SK-N-SH (cell line): ENCODE measurements at regions not wholly inside any gene's neighbourhood (a gene's known extent, or its start where the extent isn't known, plus 50 kb on each side); places are given as distances from the start of the nearest gene placed in this dataset.

Experiments used
- CTCF ChIA-PET: fragments of 300-600, 350-600 bp; formaldehyde crosslinking; extraction: SDS; loops from one replicate; lab custom pipeline; 2021; lab: Yijun Ruan, JAX
- POLR2A ChIA-PET: fragments of 350-600 bp; sonication (Branson Sonifier 250); formaldehyde crosslinking; extraction: SDS; loops from one replicate; lab custom pipeline; 2020; ENCODE audit warnings: antibody characterized with exemption, inconsistent platforms; lab: Yijun Ruan, JAX
- DNase-seq: peaks from one replicate; pipeline ENCODE4 v3.0.0; 2012
- H2AFZ ChIP-seq: fragments of 200-600 bp; sonication (generic); 2 replicates; pipeline ENCODE4 v1.8.1; 2016; ENCODE audit warnings: antibody characterized with exemption, mild to moderate bottlenecking, low read depth
- H3F3A ChIP-seq: fragments of 200-600 bp; sonication (generic); replicated peaks from 2 replicates; pipeline ENCODE3; 2016; ENCODE audit warnings: antibody characterized with exemption, mild to moderate bottlenecking; ENCODE audit not compliant: insufficient read depth
- H3K27ac ChIP-seq, 2 experiments: fragments of 200-500 bp in 1 of 2; fragments of 200-600 bp in 1 of 2; sonication (Bioruptor generic) in 1 of 2; sonication (generic), shearing (Covaris generic) in 1 of 2; 2 replicates each; pipeline versions ENCODE4 v1.5.1 to v1.6.1; 2014 to 2016; ENCODE audit warnings: low read depth in 2 of 2, inconsistent platforms in 1 of 2, low read length in 1 of 2, mild to moderate bottlenecking in 1 of 2, mixed read lengths in 1 of 2
- H3K27me3 ChIP-seq: fragments of 200-600 bp; sonication (generic), shearing (Covaris generic); 2 replicates; pipeline ENCODE4 v1.6.1; 2016; ENCODE audit warnings: mixed run types; ENCODE audit not compliant: insufficient read depth
- H3K36me3 ChIP-seq, 2 experiments: fragments of 200-500 bp in 1 of 2; fragments of 200-600 bp in 1 of 2; sonication (Bioruptor generic) in 1 of 2; sonication (generic) in 1 of 2; replicated peaks in 1 of 2; 2 replicates each; pipeline versions ENCODE3 to v1.5.1; 2014 to 2016; ENCODE audit warnings: low read length in 1 of 2, mild to moderate bottlenecking in 1 of 2; ENCODE audit not compliant: insufficient read depth in 2 of 2, control insufficient read depth in 1 of 2
- H3K4me1 ChIP-seq, 2 experiments: fragments of 200-500 bp in 1 of 2; fragments of 200-600 bp in 1 of 2; sonication (Bioruptor generic) in 1 of 2; sonication (generic), shearing (Covaris generic) in 1 of 2; 2 replicates each; pipeline versions ENCODE4 v1.5.1 to v1.6.1; 2014 to 2016; ENCODE audit warnings: low read depth in 1 of 2, low read length in 1 of 2, mixed run types in 1 of 2; ENCODE audit not compliant: insufficient read depth in 2 of 2, control insufficient read depth in 1 of 2
- H3K4me2 ChIP-seq: fragments of 200-600 bp; sonication (generic), shearing (Covaris generic); 2 replicates; pipeline ENCODE4 v1.6.1; 2017; ENCODE audit warnings: mixed run types
- H3K4me3 ChIP-seq, 2 experiments: fragments of 200-500 bp in 1 of 2; fragments of 200-600 bp in 1 of 2; sonication (Bioruptor generic) in 1 of 2; sonication (generic), shearing (Covaris generic) in 1 of 2; 2 replicates each; pipeline versions ENCODE4 v1.5.1 to v1.8.1; 2014 to 2016; ENCODE audit warnings: low read depth in 2 of 2, inconsistent platforms in 1 of 2, low read length in 1 of 2, mild to moderate bottlenecking in 1 of 2, mixed read lengths in 1 of 2, moderate library complexity in 1 of 2
- H3K79me2 ChIP-seq: fragments of 200-600 bp; sonication (generic); 2 replicates; pipeline ENCODE4 v1.8.1; 2017; ENCODE audit warnings: mild to moderate bottlenecking; ENCODE audit not compliant: insufficient read depth
- H3K9ac ChIP-seq: fragments of 200-600 bp; sonication (generic); 2 replicates; pipeline ENCODE4 v1.6.1; 2017; ENCODE audit warnings: mixed run types
- H3K9me2 ChIP-seq: fragments of 200-600 bp; sonication (generic); 2 replicates; pipeline ENCODE4 v1.6.1; 2017; ENCODE audit warnings: mixed run types
- H3K9me3 ChIP-seq: fragments of 200-600 bp; sonication (generic); 2 replicates; pipeline ENCODE4 v1.6.1; 2017; ENCODE audit warnings: mixed run types, mild to moderate bottlenecking, moderate library complexity
- H4K20me1 ChIP-seq: fragments of 200-600 bp; sonication (generic); 2 replicates; pipeline ENCODE4 v1.6.1; 2017; ENCODE audit warnings: mild to moderate bottlenecking, mixed run types; ENCODE audit not compliant: insufficient read depth
- CHD2 ChIP-seq: fragments of 150-350 bp; IDR thresholded peaks from 2 replicates; pipeline ENCODE4 v1.6.1; 2018; ENCODE audit warnings: low read length; ENCODE audit not compliant: partially characterized antibody
- EP300 ChIP-seq, 2 experiments: IDR thresholded peaks; 2 replicates each; pipeline versions ENCODE4 v1.4.0 to v1.6.1; 2012; ENCODE audit warnings: borderline replicate concordance in 1 of 2, low read depth in 1 of 2, low read length in 1 of 2
- GABPA ChIP-seq: IDR thresholded peaks from 2 replicates; pipeline ENCODE4 v1.4.0; 2012; ENCODE audit warnings: low read depth, mild to moderate bottlenecking
- GATA2 ChIP-seq: sonication (generic); formaldehyde crosslinking; IDR thresholded peaks from 2 replicates; pipeline ENCODE4 v1.5.0; 2020; ENCODE audit warnings: mild to moderate bottlenecking, missing genetic modification reagents
- MXI1 ChIP-seq: IDR thresholded peaks from 2 replicates; pipeline ENCODE4 v1.6.1; 2012; ENCODE audit warnings: mild to moderate bottlenecking, low read depth, low read length, improper control_type of control experiment
- NFIC ChIP-seq: IDR thresholded peaks from 2 replicates; pipeline ENCODE4 v1.4.0; 2012; ENCODE audit warnings: borderline replicate concordance
- NRF1 ChIP-seq: IDR thresholded peaks from 2 replicates; pipeline ENCODE4 v1.6.1; 2012; ENCODE audit warnings: low read depth, mild to moderate bottlenecking, low read length
- POLR2AphosphoS5 ChIP-seq: IDR thresholded peaks from 2 replicates; pipeline ENCODE4 v1.6.1; 2012; ENCODE audit warnings: low read depth, low read length
- RFX5 ChIP-seq: IDR thresholded peaks from 2 replicates; pipeline ENCODE4 v1.6.1; 2012; ENCODE audit warnings: mild to moderate bottlenecking, improper control_type of control experiment, low read length
- RXRA ChIP-seq: IDR thresholded peaks from 2 replicates; pipeline ENCODE4 v1.4.0; 2012; ENCODE audit warnings: low read depth, mild to moderate bottlenecking, borderline replicate concordance
- SIN3A ChIP-seq: IDR thresholded peaks from 2 replicates; pipeline ENCODE4 v1.6.1; 2012; ENCODE audit warnings: low read depth, mild to moderate bottlenecking, low read length, moderate library complexity, borderline replicate concordance
- TAF1 ChIP-seq: IDR thresholded peaks from 2 replicates; pipeline ENCODE4 v1.6.1; 2012; ENCODE audit warnings: low read depth, mild to moderate bottlenecking, low read length, moderate library complexity, borderline replicate concordance
- TCF12 ChIP-seq: IDR thresholded peaks from 2 replicates; pipeline ENCODE4 v1.4.0; 2012
- TEAD4 ChIP-seq: IDR thresholded peaks from 2 replicates; pipeline ENCODE4 v1.4.0; 2012; ENCODE audit warnings: mild to moderate bottlenecking, borderline replicate concordance; ENCODE audit not compliant: insufficient read depth
- YY1 ChIP-seq: IDR thresholded peaks from 2 replicates; pipeline ENCODE4 v1.4.0; 2012; ENCODE audit warnings: low read depth, mild to moderate bottlenecking
- WGBS: methylation state at CpG from one replicate; pipeline ENCODE4 v1.1.6; 2017; ENCODE audit warnings: low lambda C conversion rate; 5-methylcytosine and 5-hydroxymethylcytosine counted together
- TF ChIP-seq, protein P1 (sequence below): fragments of 200-600 bp; sonication (generic); IDR thresholded peaks from 2 replicates; pipeline ENCODE4 v1.6.1; 2017; ENCODE audit warnings: antibody characterized with exemption, mild to moderate bottlenecking, moderate library complexity
- TF ChIP-seq, protein P2 (sequence below): fragments of 150-350 bp; IDR thresholded peaks from 2 replicates; pipeline ENCODE4 v1.6.1; 2017; ENCODE audit warnings: antibody characterized with exemption, low read length, low read depth, borderline replicate concordance
- TF ChIP-seq, protein P3 (sequence below): IDR thresholded peaks from 2 replicates; pipeline ENCODE4 v1.4.0; 2012; ENCODE audit warnings: low read depth, borderline replicate concordance
- TF ChIP-seq, protein P4 (sequence below): IDR thresholded peaks from 2 replicates; pipeline ENCODE4; 2012
- TF ChIP-seq, protein P5 (sequence below): IDR thresholded peaks from 2 replicates; pipeline ENCODE4 v1.4.0; 2012; ENCODE audit warnings: low read depth

DNA sequence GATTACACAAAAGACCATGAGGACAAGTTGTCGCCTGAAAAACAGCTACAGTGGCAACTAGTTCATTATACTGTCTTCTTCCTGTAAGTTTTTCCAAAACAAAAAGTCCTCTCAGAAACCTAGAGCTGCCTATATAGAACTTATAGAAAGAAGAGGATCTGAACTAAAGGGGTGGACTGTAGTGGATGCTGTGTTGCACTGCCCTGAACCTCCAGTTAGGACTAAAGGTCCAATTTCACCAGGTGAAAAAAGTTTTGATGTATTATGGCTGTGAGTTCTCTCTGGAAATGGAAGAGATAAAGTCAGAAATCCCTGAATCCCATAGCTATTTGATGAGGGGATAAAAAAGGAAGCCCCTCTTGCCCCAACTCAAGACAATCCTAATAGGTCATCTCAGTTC lies 56.6 kb upstream of the TSHZ2 start:
- no peak overlapping the region for H3K4me3 ChIP-seq
- no peak for TF ChIP-seq GATA2 (CRISPR knock-in tag)
- TF ChIP-seq GABPA: no peak
- no peak for TF ChIP-seq MXI1
- no peak for TF ChIP-seq NFIC
- no peak for TF ChIP-seq CHD2
- no peak for TF ChIP-seq TCF12
- TF ChIP-seq, protein P1, sequence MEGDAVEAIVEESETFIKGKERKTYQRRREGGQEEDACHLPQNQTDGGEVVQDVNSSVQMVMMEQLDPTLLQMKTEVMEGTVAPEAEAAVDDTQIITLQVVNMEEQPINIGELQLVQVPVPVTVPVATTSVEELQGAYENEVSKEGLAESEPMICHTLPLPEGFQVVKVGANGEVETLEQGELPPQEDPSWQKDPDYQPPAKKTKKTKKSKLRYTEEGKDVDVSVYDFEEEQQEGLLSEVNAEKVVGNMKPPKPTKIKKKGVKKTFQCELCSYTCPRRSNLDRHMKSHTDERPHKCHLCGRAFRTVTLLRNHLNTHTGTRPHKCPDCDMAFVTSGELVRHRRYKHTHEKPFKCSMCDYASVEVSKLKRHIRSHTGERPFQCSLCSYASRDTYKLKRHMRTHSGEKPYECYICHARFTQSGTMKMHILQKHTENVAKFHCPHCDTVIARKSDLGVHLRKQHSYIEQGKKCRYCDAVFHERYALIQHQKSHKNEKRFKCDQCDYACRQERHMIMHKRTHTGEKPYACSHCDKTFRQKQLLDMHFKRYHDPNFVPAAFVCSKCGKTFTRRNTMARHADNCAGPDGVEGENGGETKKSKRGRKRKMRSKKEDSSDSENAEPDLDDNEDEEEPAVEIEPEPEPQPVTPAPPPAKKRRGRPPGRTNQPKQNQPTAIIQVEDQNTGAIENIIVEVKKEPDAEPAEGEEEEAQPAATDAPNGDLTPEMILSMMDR: no peak
- TF ChIP-seq, all 33 proteins: peak for 0
- no peaks in the 10 kb centered on the region for H3K9me2 ChIP-seq
- H3F3A ChIP-seq: no peaks in the 10 kb centered on the region
- no peak overlapping the region for H3K4me2 ChIP-seq
- H3K9me3 ChIP-seq: no peaks in the 10 kb centered on the region
- no peaks in the 10 kb centered on the region for H4K20me1 ChIP-seq
- H2AFZ ChIP-seq: no peak overlapping the region
- H3K4me1 ChIP-seq: no peaks in the 10 kb centered on the region; a peak in 1 of 4 replicates
- H3K27ac ChIP-seq: no peak overlapping the region
- DNase-seq: no peak
- no peak overlapping the region for H3K9ac ChIP-seq
- ChIA-PET CTCF (interaction anchor here (0.9 kb wide), 1 partner anchor 13 kb away, joined by 3 read pairs; no protein-coding TSS in a partner anchor), POLR2A (no interaction called here)
- no peaks in the 10 kb centered on the region for H3K27me3 ChIP-seq
- WGBS: 55% methylated on average over 1 of the region's 1 CpG
- no peaks in the 10 kb centered on the region for H3K79me2 ChIP-seq
- H3K36me3 ChIP-seq: no peaks in the 10 kb centered on the region

DNA sequence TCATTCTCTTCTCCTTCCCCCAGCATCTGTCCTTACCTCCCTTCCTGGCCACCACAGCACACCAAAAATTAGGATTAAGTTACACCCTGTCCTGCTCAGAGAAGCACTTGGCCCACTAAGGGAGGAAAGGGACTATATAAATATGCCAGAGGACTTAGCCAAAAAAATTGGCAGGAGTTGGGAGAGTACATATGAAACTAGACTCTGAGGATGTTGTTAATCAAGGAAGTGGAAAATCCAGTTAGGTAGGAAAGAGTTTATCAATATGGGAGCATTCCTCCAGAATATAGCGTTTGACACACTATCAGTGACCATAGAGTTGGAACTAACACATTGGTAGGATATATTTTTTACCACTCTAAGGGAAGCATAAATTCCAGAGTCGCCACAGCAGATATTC lies 57.3 kb upstream of the TSHZ2 start:
- no peak for DNase-seq
- H3K27me3 ChIP-seq: no peaks in the 10 kb centered on the region
- CTCF ChIA-PET: interaction anchor here (0.9 kb wide), 1 partner anchor 14 kb away, joined by 3 read pairs; no protein-coding TSS in a partner anchor
- H3K4me3 ChIP-seq: no peak overlapping the region
- H3K79me2 ChIP-seq: no peaks in the 10 kb centered on the region
- WGBS: 27% methylated on average over 2 of the region's 2 CpGs
- POLR2A ChIA-PET: no interaction called here
- TF ChIP-seq YY1: no peak
- no peak for TF ChIP-seq MXI1
- TF ChIP-seq TAF1: no peak
- no peak for TF ChIP-seq POLR2AphosphoS5
- TF ChIP-seq RFX5: no peak
- TF ChIP-seq, protein P1: no peak
- no peak for TF ChIP-seq NRF1
- TF ChIP-seq, protein P2, sequence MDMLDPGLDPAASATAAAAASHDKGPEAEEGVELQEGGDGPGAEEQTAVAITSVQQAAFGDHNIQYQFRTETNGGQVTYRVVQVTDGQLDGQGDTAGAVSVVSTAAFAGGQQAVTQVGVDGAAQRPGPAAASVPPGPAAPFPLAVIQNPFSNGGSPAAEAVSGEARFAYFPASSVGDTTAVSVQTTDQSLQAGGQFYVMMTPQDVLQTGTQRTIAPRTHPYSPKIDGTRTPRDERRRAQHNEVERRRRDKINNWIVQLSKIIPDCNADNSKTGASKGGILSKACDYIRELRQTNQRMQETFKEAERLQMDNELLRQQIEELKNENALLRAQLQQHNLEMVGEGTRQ: no peak
- TF ChIP-seq SIN3A: no peak
- no peak for TF ChIP-seq RXRA
- TF ChIP-seq, protein P3, sequence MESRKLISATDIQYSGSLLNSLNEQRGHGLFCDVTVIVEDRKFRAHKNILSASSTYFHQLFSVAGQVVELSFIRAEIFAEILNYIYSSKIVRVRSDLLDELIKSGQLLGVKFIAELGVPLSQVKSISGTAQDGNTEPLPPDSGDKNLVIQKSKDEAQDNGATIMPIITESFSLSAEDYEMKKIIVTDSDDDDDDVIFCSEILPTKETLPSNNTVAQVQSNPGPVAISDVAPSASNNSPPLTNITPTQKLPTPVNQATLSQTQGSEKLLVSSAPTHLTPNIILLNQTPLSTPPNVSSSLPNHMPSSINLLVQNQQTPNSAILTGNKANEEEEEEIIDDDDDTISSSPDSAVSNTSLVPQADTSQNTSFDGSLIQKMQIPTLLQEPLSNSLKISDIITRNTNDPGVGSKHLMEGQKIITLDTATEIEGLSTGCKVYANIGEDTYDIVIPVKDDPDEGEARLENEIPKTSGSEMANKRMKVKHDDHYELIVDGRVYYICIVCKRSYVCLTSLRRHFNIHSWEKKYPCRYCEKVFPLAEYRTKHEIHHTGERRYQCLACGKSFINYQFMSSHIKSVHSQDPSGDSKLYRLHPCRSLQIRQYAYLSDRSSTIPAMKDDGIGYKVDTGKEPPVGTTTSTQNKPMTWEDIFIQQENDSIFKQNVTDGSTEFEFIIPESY: no peak
- TF ChIP-seq EP300 (IDR thresholded peaks at IDR 0.05; ENCODE audit: borderline replicate concordance in 1 of 2, low read depth in 1 of 2, low read length in 1 of 2): no peak
- TF ChIP-seq CHD2: no peak
- TF ChIP-seq, protein P4, sequence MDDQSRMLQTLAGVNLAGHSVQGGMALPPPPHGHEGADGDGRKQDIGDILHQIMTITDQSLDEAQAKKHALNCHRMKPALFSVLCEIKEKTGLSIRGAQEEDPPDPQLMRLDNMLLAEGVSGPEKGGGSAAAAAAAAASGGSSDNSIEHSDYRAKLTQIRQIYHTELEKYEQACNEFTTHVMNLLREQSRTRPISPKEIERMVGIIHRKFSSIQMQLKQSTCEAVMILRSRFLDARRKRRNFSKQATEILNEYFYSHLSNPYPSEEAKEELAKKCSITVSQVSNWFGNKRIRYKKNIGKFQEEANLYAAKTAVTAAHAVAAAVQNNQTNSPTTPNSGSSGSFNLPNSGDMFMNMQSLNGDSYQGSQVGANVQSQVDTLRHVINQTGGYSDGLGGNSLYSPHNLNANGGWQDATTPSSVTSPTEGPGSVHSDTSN: no peak
- TF ChIP-seq TCF12: no peak
- TF ChIP-seq, protein P5, sequence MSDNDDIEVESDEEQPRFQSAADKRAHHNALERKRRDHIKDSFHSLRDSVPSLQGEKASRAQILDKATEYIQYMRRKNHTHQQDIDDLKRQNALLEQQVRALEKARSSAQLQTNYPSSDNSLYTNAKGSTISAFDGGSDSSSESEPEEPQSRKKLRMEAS: no peak
- no peak for TF ChIP-seq TEAD4
- no peaks in the 10 kb centered on the region for H3K9me3 ChIP-seq
- no peaks in the 10 kb centered on the region; a peak in 1 of 4 replicates for H3K4me1 ChIP-seq
- H2AFZ ChIP-seq: no peak overlapping the region
- no peaks in the 10 kb centered on the region for H3K36me3 ChIP-seq
- H3K9ac ChIP-seq: no peak overlapping the region
- no peak overlapping the region for H3K27ac ChIP-seq
- H3K9me2 ChIP-seq: no peaks in the 10 kb centered on the region
- H4K20me1 ChIP-seq: no peaks in the 10 kb centered on the region
- H3F3A ChIP-seq: no peaks in the 10 kb centered on the region
- no peak overlapping the region for H3K4me2 ChIP-seq
